GM12878 (cell line): ENCODE measurements at regions not wholly inside any gene's neighbourhood (a gene's known extent, or its start where the extent isn't known, plus 50 kb on each side); places are given as distances from the start of the nearest gene placed in this dataset.

Source experiments
- ATAC-seq: fragments of 200-7000 bp; cut with Tn5 transposase; 3 replicates; pipeline ENCODE4 v1.9.1; 2020; ENCODE audit warnings: mild to moderate bottlenecking, moderate library complexity
- BruUV-seq: library from RNA; stranded (reverse); fragments of 400-500 nt; replicated peaks from 2 replicates; lab custom pipeline; 2021; lab: Mats Ljungman, UMichigan
- CTCF ChIA-PET: fragments of 300-600 bp; sonication (Branson Sonifier 250); formaldehyde crosslinking; extraction: SDS; loops from one replicate; lab custom pipeline; 2021; ENCODE audit warnings: inconsistent platforms; lab: Yijun Ruan, JAX
- POLR2A ChIA-PET: fragments of 350-600 bp; formaldehyde crosslinking; extraction: SDS; loops from one replicate; lab custom pipeline; 2021; ENCODE audit warnings: inconsistent platforms; lab: Charles Lee
- RAD21 ChIA-PET: fragments of 300-600 bp; sonication (Branson Sonifier 250); formaldehyde crosslinking; loops from one replicate; lab custom pipeline; 2023; ENCODE audit warnings: antibody characterized with exemption; ENCODE audit not compliant: unreplicated experiment; lab: Charles Lee
- SMC1A ChIA-PET: fragments of 300-600 bp; sonication (Branson Sonifier 250); formaldehyde crosslinking; loops from one replicate; lab custom pipeline; 2023; ENCODE audit not compliant: unreplicated experiment, uncharacterized antibody; lab: Charles Lee
- DNase-seq: peaks from one replicate; pipeline ENCODE4 v3.0.0-alpha.2; 2011; ENCODE audit warnings: low read depth, low spot score
- FAIRE-seq: peaks from 3 replicates; lab custom pipeline; 2011; peaks lifted over from hg19 to GRCh38; lab: Jason Lieb, UNC
- H2AFZ ChIP-seq: 2 replicates; pipeline ENCODE4 v1.6.0; 2011; ENCODE audit warnings: low read depth, low read length, control low read depth; ENCODE audit not compliant: control insufficient read depth
- H3K27ac ChIP-seq: 2 replicates; pipeline ENCODE4 v1.5.1; 2011; ENCODE audit warnings: control low read depth; ENCODE audit not compliant: control insufficient read depth, insufficient read depth
- H3K27me3 ChIP-seq, 2 experiments: replicated peaks in 1 of 2; 2 replicates each; pipeline versions ENCODE4 v1.6.0 to v1.6.1; 2011; ENCODE audit warnings: low read length in 1 of 2; ENCODE audit not compliant: control insufficient read depth in 2 of 2, insufficient read depth in 2 of 2
- H3K36me3 ChIP-seq, 2 experiments: 2 replicates each; pipeline ENCODE4 v1.5.1; 2011; ENCODE audit warnings: low read length in 1 of 2; ENCODE audit not compliant: control insufficient read depth in 2 of 2, insufficient read depth in 2 of 2
- H3K4me1 ChIP-seq: 2 replicates; pipeline ENCODE4 v1.6.1; 2011; ENCODE audit warnings: mild to moderate bottlenecking, low read length, moderate library complexity, mixed read lengths; ENCODE audit not compliant: control insufficient read depth, insufficient read depth
- H3K4me2 ChIP-seq: 2 replicates; pipeline ENCODE4 v1.6.0; 2011; ENCODE audit warnings: control low read depth; ENCODE audit not compliant: control insufficient read depth, insufficient read depth
- H3K4me3 ChIP-seq: fragments of 200-600 bp; sonication (generic); 2 replicates; pipeline ENCODE4 v1.5.1; 2016
- H3K79me2 ChIP-seq: 2 replicates; pipeline ENCODE4 v1.6.0; 2011; ENCODE audit warnings: low read length; ENCODE audit not compliant: control insufficient read depth, insufficient read depth
- H3K9ac ChIP-seq: 2 replicates; pipeline ENCODE4 v1.8.0; 2011; ENCODE audit warnings: low read length, control low read depth, mixed read lengths; ENCODE audit not compliant: control insufficient read depth, insufficient read depth
- H3K9me3 ChIP-seq: replicated peaks from 3 replicates; pipeline ENCODE4 v1.5.1; 2011; ENCODE audit warnings: mild to moderate bottlenecking, low read length; ENCODE audit not compliant: control insufficient read depth, insufficient read depth
- H4K20me1 ChIP-seq: 2 replicates; pipeline ENCODE4 v1.6.0; 2011; ENCODE audit not compliant: control insufficient read depth, insufficient read depth
- BHLHE40 ChIP-seq, 2 experiments: fragments of 450-650 bp in 1 of 2; IDR thresholded peaks; 2 replicates each; pipeline ENCODE4 v1.6.1; 2011 to 2017; ENCODE audit warnings: low read depth in 2 of 2, borderline replicate concordance in 1 of 2, improper control_type of control experiment in 1 of 2, low read length in 1 of 2, mild to moderate bottlenecking in 1 of 2
- CHD4 ChIP-seq: fragments of 200-600 bp; sonication (generic); IDR thresholded peaks from 2 replicates; pipeline ENCODE4 v1.6.1; 2016; ENCODE audit warnings: mild to moderate bottlenecking
- EGR1 ChIP-seq, 2 experiments: IDR thresholded peaks; 1 replicate in 1 of 2; 2 replicates in 1 of 2; pipeline ENCODE4 v1.6.1; 2011 to 2012; ENCODE audit warnings: low read depth in 2 of 2, low read length in 2 of 2, borderline replicate concordance in 1 of 2, mild to moderate bottlenecking in 1 of 2, moderate library complexity in 1 of 2
- FOS ChIP-seq: IDR thresholded peaks from 3 replicates; pipeline ENCODE4 v1.6.1; 2011; ENCODE audit warnings: borderline replicate concordance; ENCODE audit not compliant: insufficient read length; ENCODE audit errors: extremely low read depth
- LARP7 ChIP-seq: fragments of 450-650 bp; IDR thresholded peaks from 2 replicates; pipeline ENCODE4 v1.6.1; 2017; ENCODE audit warnings: mild to moderate bottlenecking
- MYC ChIP-seq: IDR thresholded peaks from 2 replicates; pipeline ENCODE4 v1.6.1; 2011; ENCODE audit warnings: mild to moderate bottlenecking, low read length, moderate library complexity, inconsistent platforms; ENCODE audit not compliant: insufficient read depth, insufficient replicate concordance, insufficient read length, severe bottlenecking
- NFXL1 ChIP-seq: fragments of 450-650 bp; IDR thresholded peaks from 2 replicates; pipeline ENCODE4 v1.6.1; 2017; ENCODE audit warnings: antibody characterized with exemption, mild to moderate bottlenecking, borderline replicate concordance
- SMAD1 ChIP-seq: fragments of 450-650 bp; IDR thresholded peaks from 2 replicates; pipeline ENCODE4 v1.6.1; 2018; ENCODE audit warnings: mild to moderate bottlenecking, low read depth; ENCODE audit not compliant: partially characterized antibody
- SMAD5 ChIP-seq: IDR thresholded peaks from 2 replicates; pipeline ENCODE4 v1.6.1; 2016; ENCODE audit warnings: antibody characterized with exemption, low read depth
- SRF ChIP-seq, 2 experiments: IDR thresholded peaks; 2 replicates each; pipeline ENCODE4 v1.6.1; 2011; ENCODE audit warnings: low read depth in 2 of 2, low read length in 2 of 2, mild to moderate bottlenecking in 1 of 2, moderate library complexity in 1 of 2
- WGBS: methylation state at CpG from one replicate; pipeline ENCODE4 v1.1.6; 2016; ENCODE audit warnings: low lambda C conversion rate; ENCODE audit not compliant: insufficient replicate concordance, insufficient coverage; ENCODE audit errors: missing lambda C conversion rate; 5-methylcytosine and 5-hydroxymethylcytosine counted together
- in situ Hi-C: fragments of 300-500 bp; cut with MboI; formaldehyde crosslinking; loops from 9 replicates; pipeline ENCODE4 v1.14.3; 2018; ENCODE audit warnings: mixed read lengths
- intact Hi-C: fragments of 100-400 bp; cut with micrococcal nuclease; formaldehyde crosslinking; loops from one replicate; pipeline ENCODE4 v1.14.2; 2022; ENCODE audit not compliant: unreplicated experiment
- TF ChIP-seq, protein P1 (sequence below): fragments of 450-650 bp; IDR thresholded peaks from 2 replicates; pipeline ENCODE4 v1.6.1; 2017; ENCODE audit warnings: mild to moderate bottlenecking
- TF ChIP-seq, protein P2 (sequence below): fragments of 150-350 bp; IDR thresholded peaks from 2 replicates; pipeline ENCODE4 v1.6.1; 2014; ENCODE audit warnings: mild to moderate bottlenecking, low read depth, low read length

GRCh38 chr12:91974541-91975085, 171.0 kb downstream of the BTG1 start (continued):
- TF ChIP-seq MYC, result no peak

DNA sequence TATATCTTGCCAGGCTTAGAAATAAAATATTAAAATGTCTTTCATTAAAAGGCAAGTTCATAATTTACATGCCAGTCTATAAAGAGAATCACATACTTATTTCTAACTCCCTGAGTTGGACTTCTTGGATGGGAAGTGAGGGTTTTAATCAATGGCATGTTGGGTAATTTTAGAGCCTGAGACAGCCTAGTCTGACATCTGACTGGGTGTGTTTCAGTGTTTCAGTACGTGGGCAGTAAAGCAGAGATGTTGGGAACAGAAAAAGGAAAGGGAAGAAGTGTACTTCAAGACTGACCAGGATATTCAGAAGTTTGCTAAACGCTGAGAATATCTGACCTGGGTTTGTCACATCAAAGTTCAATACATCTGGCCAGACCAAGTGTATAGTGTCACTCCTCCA, 171.8 kb downstream of the BTG1 start:
- no TSS peak for BruUV-seq
- no peak overlapping the region for H3K4me3 ChIP-seq
- CTCF ChIA-PET, result interaction anchor here (0.9 kb wide), 1 partner anchor 8 kb away, joined by 3 read pairs; no protein-coding TSS in a partner anchor
- no peak overlapping the region for H3K9ac ChIP-seq
- SMC1A ChIA-PET, result interaction anchor here (0.6 to 1.9 kb wide), 2 partner anchors 13 to 17 kb away, joined by 3 to 4 read pairs; no protein-coding TSS in a partner anchor
- 48% methylated on average over 2 of the region's 2 CpGs for WGBS
- POLR2A ChIA-PET, result no interaction called here
- intact Hi-C loops, result no loop called here
- H4K20me1 ChIP-seq, result no peaks in the 10 kb centered on the region
- FAIRE-seq, result no peak
- no peaks in the 10 kb centered on the region for H3K36me3 ChIP-seq
- no peak for DNase-seq
- no peaks in the 10 kb centered on the region; the same call in 2 of the 3 replicates for H3K9me3 ChIP-seq
- no peaks in the 10 kb centered on the region for H3K4me1 ChIP-seq
- no peaks in the 10 kb centered on the region for H3K79me2 ChIP-seq
- TF ChIP-seq BHLHE40 (IDR thresholded peaks at IDR 0.05; ENCODE audit: borderline replicate concordance in 1 of 2, low read depth in 2 of 2, low read length in 1 of 2) (no peak), LARP7 (no peak), SRF (IDR thresholded peaks at IDR 0.05; ENCODE audit: low read depth in 2 of 2, low read length in 2 of 2) (no peak), NFXL1 (no peak), EGR1 (IDR thresholded peaks at IDR 0.05; ENCODE audit: borderline replicate concordance in 1 of 2, low read depth in 2 of 2, low read length in 2 of 2) (no peak), FOS (no peak), SMAD1 (no peak), CHD4 (no peak), SMAD5 (no peak)
- TF ChIP-seq, protein P1, sequence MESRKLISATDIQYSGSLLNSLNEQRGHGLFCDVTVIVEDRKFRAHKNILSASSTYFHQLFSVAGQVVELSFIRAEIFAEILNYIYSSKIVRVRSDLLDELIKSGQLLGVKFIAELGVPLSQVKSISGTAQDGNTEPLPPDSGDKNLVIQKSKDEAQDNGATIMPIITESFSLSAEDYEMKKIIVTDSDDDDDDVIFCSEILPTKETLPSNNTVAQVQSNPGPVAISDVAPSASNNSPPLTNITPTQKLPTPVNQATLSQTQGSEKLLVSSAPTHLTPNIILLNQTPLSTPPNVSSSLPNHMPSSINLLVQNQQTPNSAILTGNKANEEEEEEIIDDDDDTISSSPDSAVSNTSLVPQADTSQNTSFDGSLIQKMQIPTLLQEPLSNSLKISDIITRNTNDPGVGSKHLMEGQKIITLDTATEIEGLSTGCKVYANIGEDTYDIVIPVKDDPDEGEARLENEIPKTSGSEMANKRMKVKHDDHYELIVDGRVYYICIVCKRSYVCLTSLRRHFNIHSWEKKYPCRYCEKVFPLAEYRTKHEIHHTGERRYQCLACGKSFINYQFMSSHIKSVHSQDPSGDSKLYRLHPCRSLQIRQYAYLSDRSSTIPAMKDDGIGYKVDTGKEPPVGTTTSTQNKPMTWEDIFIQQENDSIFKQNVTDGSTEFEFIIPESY, result no peak
- TF ChIP-seq, protein P2, sequence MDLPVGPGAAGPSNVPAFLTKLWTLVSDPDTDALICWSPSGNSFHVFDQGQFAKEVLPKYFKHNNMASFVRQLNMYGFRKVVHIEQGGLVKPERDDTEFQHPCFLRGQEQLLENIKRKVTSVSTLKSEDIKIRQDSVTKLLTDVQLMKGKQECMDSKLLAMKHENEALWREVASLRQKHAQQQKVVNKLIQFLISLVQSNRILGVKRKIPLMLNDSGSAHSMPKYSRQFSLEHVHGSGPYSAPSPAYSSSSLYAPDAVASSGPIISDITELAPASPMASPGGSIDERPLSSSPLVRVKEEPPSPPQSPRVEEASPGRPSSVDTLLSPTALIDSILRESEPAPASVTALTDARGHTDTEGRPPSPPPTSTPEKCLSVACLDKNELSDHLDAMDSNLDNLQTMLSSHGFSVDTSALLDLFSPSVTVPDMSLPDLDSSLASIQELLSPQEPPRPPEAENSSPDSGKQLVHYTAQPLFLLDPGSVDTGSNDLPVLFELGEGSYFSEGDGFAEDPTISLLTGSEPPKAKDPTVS, result no peak
- TF ChIP-seq, all 136 proteins: peak for 0
- no peak overlapping the region for H3K4me2 ChIP-seq
- no peaks in the 10 kb centered on the region for H3K27me3 ChIP-seq
- RAD21 ChIA-PET, result no interaction called here
- no peak for ATAC-seq
- no peak overlapping the region for H3K27ac ChIP-seq
- no peak overlapping the region for H2AFZ ChIP-seq
- in situ Hi-C loops, result no loop called here
